ENCODE measurements at regions not wholly inside any gene's neighbourhood (a gene's known extent, or its start where the extent isn't known, plus 50 kb on each side); places are given as distances from the start of the nearest gene placed in this dataset.

DNA sequence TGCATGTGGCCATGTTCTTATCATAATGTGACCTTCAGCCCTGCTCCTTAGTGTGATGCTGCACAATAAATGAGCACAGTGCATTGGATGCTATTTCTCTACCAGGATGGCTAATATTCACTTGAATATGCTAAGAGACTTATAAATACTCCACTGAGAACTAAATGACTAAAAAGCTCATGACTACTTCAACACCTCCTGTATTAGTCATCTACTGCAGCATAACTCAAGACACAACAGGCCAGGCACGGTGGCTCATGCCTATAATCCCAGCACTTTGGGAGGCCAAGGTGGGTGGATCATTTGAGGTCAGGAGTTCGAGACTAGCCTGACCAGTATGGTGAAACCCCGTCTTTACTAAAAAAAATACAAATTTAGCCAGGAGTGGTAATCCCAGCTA is 213.4 kb downstream of the RND3 start:
- TF ChIP-seq, protein P1, sequence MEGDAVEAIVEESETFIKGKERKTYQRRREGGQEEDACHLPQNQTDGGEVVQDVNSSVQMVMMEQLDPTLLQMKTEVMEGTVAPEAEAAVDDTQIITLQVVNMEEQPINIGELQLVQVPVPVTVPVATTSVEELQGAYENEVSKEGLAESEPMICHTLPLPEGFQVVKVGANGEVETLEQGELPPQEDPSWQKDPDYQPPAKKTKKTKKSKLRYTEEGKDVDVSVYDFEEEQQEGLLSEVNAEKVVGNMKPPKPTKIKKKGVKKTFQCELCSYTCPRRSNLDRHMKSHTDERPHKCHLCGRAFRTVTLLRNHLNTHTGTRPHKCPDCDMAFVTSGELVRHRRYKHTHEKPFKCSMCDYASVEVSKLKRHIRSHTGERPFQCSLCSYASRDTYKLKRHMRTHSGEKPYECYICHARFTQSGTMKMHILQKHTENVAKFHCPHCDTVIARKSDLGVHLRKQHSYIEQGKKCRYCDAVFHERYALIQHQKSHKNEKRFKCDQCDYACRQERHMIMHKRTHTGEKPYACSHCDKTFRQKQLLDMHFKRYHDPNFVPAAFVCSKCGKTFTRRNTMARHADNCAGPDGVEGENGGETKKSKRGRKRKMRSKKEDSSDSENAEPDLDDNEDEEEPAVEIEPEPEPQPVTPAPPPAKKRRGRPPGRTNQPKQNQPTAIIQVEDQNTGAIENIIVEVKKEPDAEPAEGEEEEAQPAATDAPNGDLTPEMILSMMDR (IDR thresholded peaks at IDR 0.05) = no peak
- TF ChIP-seq, protein P2, sequence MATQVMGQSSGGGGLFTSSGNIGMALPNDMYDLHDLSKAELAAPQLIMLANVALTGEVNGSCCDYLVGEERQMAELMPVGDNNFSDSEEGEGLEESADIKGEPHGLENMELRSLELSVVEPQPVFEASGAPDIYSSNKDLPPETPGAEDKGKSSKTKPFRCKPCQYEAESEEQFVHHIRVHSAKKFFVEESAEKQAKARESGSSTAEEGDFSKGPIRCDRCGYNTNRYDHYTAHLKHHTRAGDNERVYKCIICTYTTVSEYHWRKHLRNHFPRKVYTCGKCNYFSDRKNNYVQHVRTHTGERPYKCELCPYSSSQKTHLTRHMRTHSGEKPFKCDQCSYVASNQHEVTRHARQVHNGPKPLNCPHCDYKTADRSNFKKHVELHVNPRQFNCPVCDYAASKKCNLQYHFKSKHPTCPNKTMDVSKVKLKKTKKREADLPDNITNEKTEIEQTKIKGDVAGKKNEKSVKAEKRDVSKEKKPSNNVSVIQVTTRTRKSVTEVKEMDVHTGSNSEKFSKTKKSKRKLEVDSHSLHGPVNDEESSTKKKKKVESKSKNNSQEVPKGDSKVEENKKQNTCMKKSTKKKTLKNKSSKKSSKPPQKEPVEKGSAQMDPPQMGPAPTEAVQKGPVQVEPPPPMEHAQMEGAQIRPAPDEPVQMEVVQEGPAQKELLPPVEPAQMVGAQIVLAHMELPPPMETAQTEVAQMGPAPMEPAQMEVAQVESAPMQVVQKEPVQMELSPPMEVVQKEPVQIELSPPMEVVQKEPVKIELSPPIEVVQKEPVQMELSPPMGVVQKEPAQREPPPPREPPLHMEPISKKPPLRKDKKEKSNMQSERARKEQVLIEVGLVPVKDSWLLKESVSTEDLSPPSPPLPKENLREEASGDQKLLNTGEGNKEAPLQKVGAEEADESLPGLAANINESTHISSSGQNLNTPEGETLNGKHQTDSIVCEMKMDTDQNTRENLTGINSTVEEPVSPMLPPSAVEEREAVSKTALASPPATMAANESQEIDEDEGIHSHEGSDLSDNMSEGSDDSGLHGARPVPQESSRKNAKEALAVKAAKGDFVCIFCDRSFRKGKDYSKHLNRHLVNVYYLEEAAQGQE (IDR thresholded peaks at IDR 0.05; ENCODE audit: low read depth, low read length) = no peak
- TF ChIP-seq, protein P3, sequence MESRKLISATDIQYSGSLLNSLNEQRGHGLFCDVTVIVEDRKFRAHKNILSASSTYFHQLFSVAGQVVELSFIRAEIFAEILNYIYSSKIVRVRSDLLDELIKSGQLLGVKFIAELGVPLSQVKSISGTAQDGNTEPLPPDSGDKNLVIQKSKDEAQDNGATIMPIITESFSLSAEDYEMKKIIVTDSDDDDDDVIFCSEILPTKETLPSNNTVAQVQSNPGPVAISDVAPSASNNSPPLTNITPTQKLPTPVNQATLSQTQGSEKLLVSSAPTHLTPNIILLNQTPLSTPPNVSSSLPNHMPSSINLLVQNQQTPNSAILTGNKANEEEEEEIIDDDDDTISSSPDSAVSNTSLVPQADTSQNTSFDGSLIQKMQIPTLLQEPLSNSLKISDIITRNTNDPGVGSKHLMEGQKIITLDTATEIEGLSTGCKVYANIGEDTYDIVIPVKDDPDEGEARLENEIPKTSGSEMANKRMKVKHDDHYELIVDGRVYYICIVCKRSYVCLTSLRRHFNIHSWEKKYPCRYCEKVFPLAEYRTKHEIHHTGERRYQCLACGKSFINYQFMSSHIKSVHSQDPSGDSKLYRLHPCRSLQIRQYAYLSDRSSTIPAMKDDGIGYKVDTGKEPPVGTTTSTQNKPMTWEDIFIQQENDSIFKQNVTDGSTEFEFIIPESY (IDR thresholded peaks at IDR 0.05; ENCODE audit: borderline replicate concordance, low read depth) = no peak
- TF ChIP-seq, protein P4, sequence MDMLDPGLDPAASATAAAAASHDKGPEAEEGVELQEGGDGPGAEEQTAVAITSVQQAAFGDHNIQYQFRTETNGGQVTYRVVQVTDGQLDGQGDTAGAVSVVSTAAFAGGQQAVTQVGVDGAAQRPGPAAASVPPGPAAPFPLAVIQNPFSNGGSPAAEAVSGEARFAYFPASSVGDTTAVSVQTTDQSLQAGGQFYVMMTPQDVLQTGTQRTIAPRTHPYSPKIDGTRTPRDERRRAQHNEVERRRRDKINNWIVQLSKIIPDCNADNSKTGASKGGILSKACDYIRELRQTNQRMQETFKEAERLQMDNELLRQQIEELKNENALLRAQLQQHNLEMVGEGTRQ (IDR thresholded peaks at IDR 0.05; ENCODE audit: borderline replicate concordance, low read depth, low read length) = no peak
- TF ChIP-seq SIN3A (IDR thresholded peaks at IDR 0.05; ENCODE audit: borderline replicate concordance, low read depth, low read length) (no peak), SMC3 (IDR thresholded peaks at IDR 0.05; ENCODE audit: low read depth, low read length) (no peak), EP300 (IDR thresholded peaks at IDR 0.05; ENCODE audit: borderline replicate concordance in 1 of 2, low read depth in 1 of 2, low read length in 1 of 2) (no peak), POLR2AphosphoS5 (IDR thresholded peaks at IDR 0.05; ENCODE audit: low read depth, low read length) (no peak), JUND (IDR thresholded peaks at IDR 0.05) (no peak), MEF2A (IDR thresholded peaks at IDR 0.05; ENCODE audit: borderline replicate concordance, low read depth) (no peak)
